Astrocyte (in vitro differentiated cells and primary cell): ENCODE measurements at regions not wholly inside any gene's neighbourhood (a gene's known extent, or its start where the extent isn't known, plus 50 kb on each side); places are given as distances from the start of the nearest gene placed in this dataset.

Experiments used
- EZH2 ChIP-seq: IDR thresholded peaks from 2 replicates; pipeline ENCODE4 v1.6.1; 2012; ENCODE audit warnings: mild to moderate bottlenecking, low read length, inconsistent platforms; ENCODE audit not compliant: insufficient read depth
- TF ChIP-seq, protein P1 (sequence below): IDR thresholded peaks from 2 replicates; pipeline ENCODE4 v1.5.1; 2011; ENCODE audit warnings: low read depth, mild to moderate bottlenecking, inconsistent platforms, low read length, moderate library complexity; ENCODE audit not compliant: insufficient read depth

DNA sequence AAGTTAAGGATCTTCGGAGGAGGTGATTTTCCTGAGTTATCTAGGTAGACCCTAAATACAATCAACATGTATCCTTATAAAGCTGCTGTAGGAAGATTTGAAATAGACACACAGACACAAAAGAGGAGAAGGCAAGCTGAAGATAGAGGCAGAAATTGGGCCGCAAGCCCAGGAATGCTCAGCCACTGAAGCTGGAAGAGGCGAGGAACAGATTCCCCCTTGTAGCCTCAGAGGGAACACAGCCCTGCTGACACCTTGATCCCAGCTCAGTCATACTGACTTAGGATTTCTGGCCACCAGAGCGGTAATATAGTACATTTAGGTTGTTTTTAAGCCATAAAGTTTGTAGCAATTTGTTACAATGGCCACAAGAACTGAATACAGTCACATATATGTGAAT is 90.9 kb downstream of the ETAA1 start:
- no peak for TF ChIP-seq EZH2
- TF ChIP-seq, protein P1, sequence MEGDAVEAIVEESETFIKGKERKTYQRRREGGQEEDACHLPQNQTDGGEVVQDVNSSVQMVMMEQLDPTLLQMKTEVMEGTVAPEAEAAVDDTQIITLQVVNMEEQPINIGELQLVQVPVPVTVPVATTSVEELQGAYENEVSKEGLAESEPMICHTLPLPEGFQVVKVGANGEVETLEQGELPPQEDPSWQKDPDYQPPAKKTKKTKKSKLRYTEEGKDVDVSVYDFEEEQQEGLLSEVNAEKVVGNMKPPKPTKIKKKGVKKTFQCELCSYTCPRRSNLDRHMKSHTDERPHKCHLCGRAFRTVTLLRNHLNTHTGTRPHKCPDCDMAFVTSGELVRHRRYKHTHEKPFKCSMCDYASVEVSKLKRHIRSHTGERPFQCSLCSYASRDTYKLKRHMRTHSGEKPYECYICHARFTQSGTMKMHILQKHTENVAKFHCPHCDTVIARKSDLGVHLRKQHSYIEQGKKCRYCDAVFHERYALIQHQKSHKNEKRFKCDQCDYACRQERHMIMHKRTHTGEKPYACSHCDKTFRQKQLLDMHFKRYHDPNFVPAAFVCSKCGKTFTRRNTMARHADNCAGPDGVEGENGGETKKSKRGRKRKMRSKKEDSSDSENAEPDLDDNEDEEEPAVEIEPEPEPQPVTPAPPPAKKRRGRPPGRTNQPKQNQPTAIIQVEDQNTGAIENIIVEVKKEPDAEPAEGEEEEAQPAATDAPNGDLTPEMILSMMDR = no peak
